GM12872 (cell line): ENCODE measurements at regions not wholly inside any gene's neighbourhood (a gene's known extent, or its start where the extent isn't known, plus 50 kb on each side); places are given as distances from the start of the nearest gene placed in this dataset.

Experiments used
- TF ChIP-seq, protein P1 (sequence below): IDR thresholded peaks from 3 replicates; pipeline ENCODE4 v1.5.1; 2011; ENCODE audit warnings: low read depth, mild to moderate bottlenecking, low read length, moderate library complexity; ENCODE audit not compliant: insufficient read depth

DNA sequence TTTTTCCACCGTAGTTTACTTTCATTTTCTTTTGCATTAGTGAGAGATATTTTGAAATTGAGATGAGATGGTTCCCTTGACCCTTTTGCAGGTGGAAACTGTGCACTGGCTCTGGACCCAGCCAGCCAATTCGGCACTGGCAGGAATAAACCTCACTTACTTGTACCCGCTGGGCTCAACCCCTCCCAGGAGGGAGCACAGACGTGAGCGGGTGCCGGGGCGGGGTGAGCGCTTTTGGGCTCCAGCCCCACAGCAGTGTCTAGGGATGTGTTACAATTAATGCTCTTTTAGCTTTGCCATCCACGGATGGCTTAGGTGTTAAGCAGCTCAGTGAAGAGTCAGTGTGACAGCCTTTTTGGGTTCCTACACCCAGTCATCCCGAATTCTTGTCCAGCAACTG, 766.1 kb upstream of the CHD1 start:
- TF ChIP-seq, protein P1, sequence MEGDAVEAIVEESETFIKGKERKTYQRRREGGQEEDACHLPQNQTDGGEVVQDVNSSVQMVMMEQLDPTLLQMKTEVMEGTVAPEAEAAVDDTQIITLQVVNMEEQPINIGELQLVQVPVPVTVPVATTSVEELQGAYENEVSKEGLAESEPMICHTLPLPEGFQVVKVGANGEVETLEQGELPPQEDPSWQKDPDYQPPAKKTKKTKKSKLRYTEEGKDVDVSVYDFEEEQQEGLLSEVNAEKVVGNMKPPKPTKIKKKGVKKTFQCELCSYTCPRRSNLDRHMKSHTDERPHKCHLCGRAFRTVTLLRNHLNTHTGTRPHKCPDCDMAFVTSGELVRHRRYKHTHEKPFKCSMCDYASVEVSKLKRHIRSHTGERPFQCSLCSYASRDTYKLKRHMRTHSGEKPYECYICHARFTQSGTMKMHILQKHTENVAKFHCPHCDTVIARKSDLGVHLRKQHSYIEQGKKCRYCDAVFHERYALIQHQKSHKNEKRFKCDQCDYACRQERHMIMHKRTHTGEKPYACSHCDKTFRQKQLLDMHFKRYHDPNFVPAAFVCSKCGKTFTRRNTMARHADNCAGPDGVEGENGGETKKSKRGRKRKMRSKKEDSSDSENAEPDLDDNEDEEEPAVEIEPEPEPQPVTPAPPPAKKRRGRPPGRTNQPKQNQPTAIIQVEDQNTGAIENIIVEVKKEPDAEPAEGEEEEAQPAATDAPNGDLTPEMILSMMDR = no peak

DNA sequence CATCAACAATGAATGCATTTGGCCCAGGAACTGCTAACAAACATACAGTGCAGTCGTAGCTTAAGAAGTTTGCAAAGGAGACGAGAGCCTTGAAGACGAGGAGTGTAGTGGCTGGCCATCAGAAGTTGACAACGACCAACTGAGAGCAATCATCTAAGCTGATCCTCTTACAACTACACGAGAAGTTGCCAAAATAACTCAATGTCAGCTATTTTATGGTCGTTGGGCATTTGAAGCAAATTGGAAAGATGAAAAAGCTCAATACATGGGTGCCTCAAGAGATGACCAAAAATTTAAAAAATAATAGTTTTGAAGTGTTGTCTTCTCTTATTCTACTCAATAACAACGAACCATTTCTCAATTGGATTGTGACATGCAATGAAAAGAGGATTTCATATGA, 757.7 kb upstream of the CHD1 start:
- TF ChIP-seq, protein P1 = no peak

DNA sequence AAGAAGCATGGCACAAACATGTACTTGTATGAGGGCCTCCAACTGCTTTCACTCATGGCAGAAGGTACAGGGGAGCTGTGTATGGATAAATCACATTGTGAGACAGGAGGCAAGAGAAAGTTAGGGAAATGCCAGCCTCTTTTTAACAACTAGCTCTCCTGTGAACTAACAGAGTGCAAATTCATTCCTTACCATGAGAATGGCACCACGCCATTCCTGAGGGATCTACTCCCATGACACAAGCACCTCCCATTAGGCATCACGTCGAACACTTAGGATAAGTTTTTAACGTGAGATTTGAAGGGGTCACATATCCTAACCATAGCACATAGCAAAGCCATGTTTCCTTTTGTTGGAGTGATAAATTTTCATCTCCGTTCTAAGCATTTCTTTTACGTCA, 747.2 kb upstream of the CHD1 start:
- TF ChIP-seq, protein P1 = no peak

DNA sequence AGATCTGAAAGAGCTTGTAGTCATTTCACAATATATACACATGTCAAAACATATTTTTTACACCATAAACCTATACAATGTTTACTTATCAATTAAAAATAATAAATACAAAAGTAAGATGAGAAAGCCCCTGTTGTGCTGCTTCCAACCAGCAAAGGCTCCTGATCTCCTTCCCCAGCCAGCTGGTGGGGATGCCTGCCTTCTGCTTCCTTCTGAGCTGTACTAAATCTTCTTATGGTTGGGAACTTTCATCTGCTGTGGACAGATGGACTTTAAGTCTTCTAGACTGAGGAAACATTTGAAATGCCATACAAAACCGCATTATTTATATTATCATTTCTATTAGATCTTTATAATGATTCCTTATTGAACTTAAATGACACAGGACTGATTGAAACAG, 745.3 kb upstream of the CHD1 start:
- TF ChIP-seq, protein P1 = no peak

DNA sequence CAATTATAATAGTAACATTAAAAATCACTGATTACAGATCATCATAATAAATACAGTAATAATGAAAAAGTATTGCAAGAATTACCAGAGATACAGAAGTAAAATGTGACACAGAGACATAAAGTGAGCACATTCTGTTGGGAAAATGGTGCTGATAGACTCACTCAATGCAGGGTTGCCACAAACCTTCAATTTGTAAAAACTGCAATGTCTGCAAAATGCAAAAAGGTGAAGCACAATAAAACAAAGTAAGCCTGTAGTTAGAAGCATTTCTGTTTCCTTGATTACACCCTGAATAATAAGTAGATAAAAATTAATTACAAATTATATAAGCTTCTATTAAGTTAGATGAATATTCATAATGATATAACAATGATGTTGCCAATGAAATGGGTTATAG, 736.2 kb upstream of the CHD1 start:
- TF ChIP-seq, protein P1 = no peak

DNA sequence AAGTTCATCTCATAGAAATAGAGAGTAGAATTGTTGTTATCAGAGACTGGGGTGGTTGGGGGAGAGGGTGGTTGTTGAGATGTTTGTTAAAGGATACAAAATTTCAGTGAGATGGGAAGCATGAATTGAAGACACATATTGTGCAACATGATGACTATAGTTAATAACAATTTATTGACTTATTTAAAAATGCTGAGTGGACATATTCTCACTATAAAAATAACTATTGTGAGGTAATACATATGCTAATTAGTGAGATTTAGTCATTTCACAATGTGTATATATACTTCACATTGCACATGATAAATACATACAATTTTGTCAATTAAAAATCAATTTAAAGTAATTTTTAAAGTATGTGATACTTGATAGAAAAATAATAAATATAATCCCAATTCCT, 722.5 kb upstream of the CHD1 start:
- TF ChIP-seq, protein P1 = no peak

DNA sequence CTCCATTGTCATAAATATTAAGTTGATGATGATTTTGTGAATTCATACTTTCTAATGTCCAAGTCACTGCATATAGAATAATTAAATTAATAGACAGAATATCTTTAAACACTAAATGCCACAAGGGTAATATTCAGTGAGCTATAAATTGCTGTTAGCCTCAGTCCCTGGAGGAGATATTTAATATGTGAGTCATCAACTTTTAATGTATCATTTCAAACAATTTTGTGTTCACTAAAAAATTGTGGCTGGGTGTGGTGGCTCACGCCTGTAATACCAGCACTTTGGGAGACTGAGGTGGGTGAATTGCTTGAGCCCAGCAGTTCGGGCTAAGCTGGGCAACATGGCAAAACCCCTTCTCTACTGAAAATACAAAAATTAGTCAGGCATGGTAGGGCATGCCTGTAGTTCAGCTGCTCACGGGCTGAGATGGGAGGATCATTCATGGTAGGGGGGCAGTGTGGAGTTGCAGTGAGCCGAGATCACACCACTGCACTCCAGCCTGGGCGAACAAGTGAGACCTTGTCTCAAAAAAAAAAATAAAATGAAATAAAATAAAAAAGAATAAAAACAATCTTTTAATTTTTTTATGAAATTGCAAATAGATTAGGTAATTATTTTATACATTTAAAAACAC, 717.3 kb upstream of the CHD1 start:
- TF ChIP-seq, protein P1 = no peak

DNA sequence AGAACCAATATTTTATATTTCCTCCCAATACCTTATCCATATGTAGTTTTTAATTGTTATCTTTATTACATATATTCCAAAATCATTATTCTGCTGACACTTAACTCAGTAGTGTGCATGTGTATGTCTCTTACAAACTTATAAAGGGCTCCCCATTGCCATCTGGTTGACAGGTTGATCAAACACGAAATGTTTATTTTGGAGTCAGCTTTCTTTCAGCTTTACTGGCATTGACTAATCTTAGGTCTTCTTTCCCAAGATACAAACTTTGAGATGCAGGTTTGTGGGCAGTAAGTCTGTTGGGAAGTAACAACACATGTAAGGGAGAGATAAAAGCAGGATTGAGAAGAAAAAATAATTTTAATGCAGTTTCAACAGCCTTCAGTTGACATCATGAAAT, 716.0 kb upstream of the CHD1 start:
- TF ChIP-seq, protein P1 = no peak
